Mesendoderm (in vitro differentiated cells): ENCODE measurements at regions not wholly inside any gene's neighbourhood (a gene's known extent, or its start where the extent isn't known, plus 50 kb on each side); places are given as distances from the start of the nearest gene placed in this dataset.

Source experiments
- DNase-seq: peaks from one replicate; pipeline ENCODE4 v3.0.0; 2013
- H2AK5ac ChIP-seq: 2 replicates; pipeline ENCODE4 v1.6.1; 2013; ENCODE audit warnings: low read length, inconsistent platforms
- H2BK120ac ChIP-seq: 2 replicates; pipeline ENCODE4 v1.6.1; 2013; ENCODE audit warnings: low read depth, mild to moderate bottlenecking, low read length, moderate library complexity, mixed read lengths
- H2BK15ac ChIP-seq: replicated peaks from 2 replicates; pipeline ENCODE4 v1.6.1; 2013; ENCODE audit warnings: low read depth, mild to moderate bottlenecking, moderate library complexity
- H2BK5ac ChIP-seq: 2 replicates; pipeline ENCODE4 v1.6.1; 2013; ENCODE audit warnings: low read length, inconsistent platforms
- H3K18ac ChIP-seq: 2 replicates; pipeline ENCODE4 v1.6.1; 2013; ENCODE audit warnings: mild to moderate bottlenecking, low read length, mixed read lengths
- H3K23ac ChIP-seq: one replicate; pipeline ENCODE4 v1.6.1; 2013; ENCODE audit warnings: low read length
- H3K27ac ChIP-seq: 2 replicates; pipeline ENCODE4 v1.5.1; 2013; ENCODE audit warnings: low read depth, mild to moderate bottlenecking, inconsistent platforms, low read length, moderate library complexity
- H3K27me3 ChIP-seq: 2 replicates; pipeline ENCODE4 v1.6.1; 2013; ENCODE audit warnings: low read length, control low read depth, mild to moderate bottlenecking, inconsistent platforms; ENCODE audit not compliant: insufficient read depth, poor library complexity
- H3K36me3 ChIP-seq: 2 replicates; pipeline ENCODE4 v1.6.1; 2013; ENCODE audit warnings: low read length, inconsistent platforms; ENCODE audit not compliant: control insufficient read depth, insufficient read depth
- H3K4ac ChIP-seq: one replicate; pipeline ENCODE4 v1.6.1; 2013; ENCODE audit warnings: low read depth, mild to moderate bottlenecking, low read length, moderate library complexity
- H3K4me1 ChIP-seq: 2 replicates; pipeline ENCODE4 v1.6.1; 2013; ENCODE audit warnings: low read depth, low read length, inconsistent platforms; ENCODE audit not compliant: control insufficient read depth
- H3K4me2 ChIP-seq: 2 replicates; pipeline ENCODE4 v1.6.1; 2013; ENCODE audit warnings: low read length
- H3K4me3 ChIP-seq: 2 replicates; pipeline ENCODE4 v1.5.1; 2013; ENCODE audit warnings: mild to moderate bottlenecking, low read length
- H3K56ac ChIP-seq: one replicate; pipeline ENCODE4 v1.6.1; 2013; ENCODE audit warnings: low read length
- H3K79me1 ChIP-seq: 2 replicates; pipeline ENCODE4 v1.6.1; 2013; ENCODE audit warnings: low read length, inconsistent platforms
- H3K79me2 ChIP-seq: 2 replicates; pipeline ENCODE4 v1.6.1; 2013; ENCODE audit warnings: mild to moderate bottlenecking, low read length; ENCODE audit not compliant: control insufficient read depth, insufficient read depth
- H3K9ac ChIP-seq: 2 replicates; pipeline ENCODE4 v1.6.1; 2013; ENCODE audit warnings: low read length, inconsistent platforms
- H4K5ac ChIP-seq: one replicate; pipeline ENCODE4 v1.6.1; 2013; ENCODE audit warnings: low read length
- H4K8ac ChIP-seq: one replicate; pipeline ENCODE4 v1.6.1; 2013; ENCODE audit warnings: low read depth, mild to moderate bottlenecking, control low read depth, low read length, moderate library complexity
- WGBS: extraction: QIAGEN DNeasy Blood & Tissue Kit; methylation state at CpG from one replicate; pipeline ENCODE4 v1.1.7; 2013; ENCODE audit warnings: low lambda C conversion rate, missing lambda C conversion rate; ENCODE audit not compliant: insufficient coverage; ENCODE audit errors: extremely low coverage; 5-methylcytosine and 5-hydroxymethylcytosine counted together

GRCh38 chr10:28049286-28049685 is 50.4 kb upstream of the ODAD2 start:
- DNase-seq = peak; percentile 13
- Histone ChIP-seq H3K9ac (no peak overlapping the region), H3K4me3 (no peak overlapping the region), H3K79me1 (no peaks in the 10 kb centered on the region), H3K4me2 (no peak overlapping the region), H2BK5ac (no peak overlapping the region), H3K27ac (no peak overlapping the region), H2BK15ac (no peak overlapping the region), H3K79me2 (no peaks in the 10 kb centered on the region), H4K8ac (no peak overlapping the region), H3K4me1 (no peaks in the 10 kb centered on the region), H2BK120ac (no peak overlapping the region), H3K56ac (no peak overlapping the region), H3K36me3 (no peaks in the 10 kb centered on the region), H2AK5ac (no peak overlapping the region), H3K23ac (no peak overlapping the region), H4K5ac (no peak overlapping the region), H3K18ac (no peak overlapping the region), H3K27me3 (no peaks in the 10 kb centered on the region), H3K4ac (no peak overlapping the region)
- WGBS = no CpG with 5 or more reads among the region's 2 CpGs
